SK-N-SH treated with all-trans-retinoic acid at 6 μM for 48 hours (cell line): ENCODE measurements at regions not wholly inside any gene's neighbourhood (a gene's known extent, or its start where the extent isn't known, plus 50 kb on each side); places are given as distances from the start of the nearest gene placed in this dataset.

ENCODE experiments used
- ATAC-seq: fragments of 200-7000 bp; cut with Tn5 transposase; 3 replicates; pipeline ENCODE4 v1.9.1; 2020; ENCODE audit warnings: mild to moderate bottlenecking, moderate library complexity
- ARNTL ChIP-seq: fragments of 450-650 bp; formaldehyde crosslinking; IDR thresholded peaks from 2 replicates; pipeline ENCODE4 v1.5.0; 2020; ENCODE audit warnings: low read depth, mild to moderate bottlenecking, moderate library complexity, borderline replicate concordance
- BACH2 ChIP-seq: fragments of 250-450 bp; sonication (Bioruptor Pico); IDR thresholded peaks from 2 replicates; pipeline ENCODE4 v1.9.0; 2021; ENCODE audit warnings: mild to moderate bottlenecking, borderline replicate concordance
- CSDC2 ChIP-seq: fragments of 250-450 bp; sonication (Bioruptor Pico); IDR thresholded peaks from 2 replicates; pipeline ENCODE4 v1.5.0; 2020; ENCODE audit warnings: mild to moderate bottlenecking, moderate library complexity
- ESRRG ChIP-seq: fragments of 250-450 bp; sonication (Bioruptor Pico); IDR thresholded peaks from 2 replicates; pipeline ENCODE4 v1.6.1; 2021; ENCODE audit warnings: mild to moderate bottlenecking
- GLIS3 ChIP-seq: fragments of 250-450 bp; sonication (Bioruptor Pico); IDR thresholded peaks from 2 replicates; pipeline ENCODE4 v1.5.0; 2020; ENCODE audit warnings: mild to moderate bottlenecking, moderate library complexity
- OSR1 ChIP-seq: fragments of 250-450 bp; sonication (Bioruptor Pico); IDR thresholded peaks from 2 replicates; pipeline ENCODE4 v1.8.0; 2022; ENCODE audit warnings: moderate library complexity, mild to moderate bottlenecking, inconsistent platforms
- PATZ1 ChIP-seq: fragments of 250-450 bp; sonication (Bioruptor Pico); IDR thresholded peaks from 2 replicates; pipeline ENCODE4 v1.8.0; 2020; ENCODE audit warnings: mild to moderate bottlenecking, moderate library complexity, borderline replicate concordance
- PPARA ChIP-seq: fragments of 250-450 bp; sonication (Bioruptor Pico); IDR thresholded peaks from 2 replicates; pipeline ENCODE4 v1.5.0; 2020; ENCODE audit warnings: mild to moderate bottlenecking, borderline replicate concordance
- RARB ChIP-seq: fragments of 250-450 bp; sonication (Bioruptor Pico); IDR thresholded peaks from 2 replicates; pipeline ENCODE4 v1.8.0; 2021; ENCODE audit warnings: mild to moderate bottlenecking, moderate library complexity
- SNAI2 ChIP-seq: fragments of 250-450 bp; sonication (Bioruptor Pico); IDR thresholded peaks from 2 replicates; pipeline ENCODE4 v1.5.0; 2020; ENCODE audit warnings: mild to moderate bottlenecking, moderate library complexity
- TCF4 ChIP-seq: fragments of 250-450 bp; sonication (Bioruptor Pico); IDR thresholded peaks from 2 replicates; pipeline ENCODE4 v1.8.0; 2021; ENCODE audit warnings: mild to moderate bottlenecking, moderate library complexity, borderline replicate concordance
- TSHZ2 ChIP-seq: fragments of 250-450 bp; sonication (Bioruptor Pico); IDR thresholded peaks from 2 replicates; pipeline ENCODE4 v1.5.0; 2020; ENCODE audit warnings: mild to moderate bottlenecking, moderate library complexity
- ZC3H10 ChIP-seq: fragments of 250-450 bp; sonication (Bioruptor Pico); IDR thresholded peaks from 2 replicates; pipeline ENCODE4 v1.5.1; 2021; ENCODE audit warnings: mild to moderate bottlenecking, moderate library complexity
- ZFP3 ChIP-seq: fragments of 250-450 bp; sonication (Bioruptor Pico); IDR thresholded peaks from 2 replicates; pipeline ENCODE4 v1.5.0; 2020; ENCODE audit warnings: mild to moderate bottlenecking, moderate library complexity
- ZFP30 ChIP-seq: fragments of 450-650 bp; formaldehyde crosslinking; IDR thresholded peaks from 2 replicates; pipeline ENCODE4 v1.5.0; 2022; ENCODE audit warnings: mild to moderate bottlenecking, moderate library complexity
- ZNF565 ChIP-seq: fragments of 450-650 bp; formaldehyde crosslinking; conservative IDR thresholded peaks from 2 replicates; pipeline ENCODE4 v1.5.0; 2020; ENCODE audit warnings: low read depth, mild to moderate bottlenecking, moderate library complexity
- ZNF70 ChIP-seq: fragments of 450-650 bp; formaldehyde crosslinking; IDR thresholded peaks from 2 replicates; pipeline ENCODE4 v1.5.0; 2020; ENCODE audit warnings: mild to moderate bottlenecking, moderate library complexity
- TF ChIP-seq, protein P1 (sequence below): fragments of 250-450 bp; sonication (Bioruptor Pico); IDR thresholded peaks from 2 replicates; pipeline ENCODE4 v1.5.1; 2021; ENCODE audit warnings: mild to moderate bottlenecking, moderate library complexity
- TF ChIP-seq, protein P2 (sequence below): fragments of 250-450 bp; sonication (Bioruptor Pico); IDR thresholded peaks from 2 replicates; pipeline ENCODE4 v1.5.1; 2020; ENCODE audit warnings: low read depth, mild to moderate bottlenecking, moderate library complexity
- TF ChIP-seq, protein P3 (sequence below): fragments of 250-450 bp; sonication (Bioruptor Pico); IDR thresholded peaks from 2 replicates; pipeline ENCODE4 v1.8.0; 2021; ENCODE audit warnings: low read depth, mild to moderate bottlenecking, moderate library complexity, borderline replicate concordance

GRCh38 chr15:70414626-70415025 lies 316.9 kb upstream of the TLE3 start:
- TF ChIP-seq ZNF565 (CRISPR knock-in tag) (no peak), GLIS3 (CRISPR knock-in tag) (no peak)
- ATAC-seq, result no peak

GRCh38 chr15:70412794-70413193 lies 315.1 kb upstream of the TLE3 start:
- ATAC-seq, result no peak
- no peak for TF ChIP-seq ZFP3 (CRISPR knock-in tag)
- TF ChIP-seq ARNTL (CRISPR knock-in tag), result no peak
- TF ChIP-seq ZFP30, result no peak
- TF ChIP-seq ESRRG (CRISPR knock-in tag), result no peak
- no peak for TF ChIP-seq OSR1
- no peak for TF ChIP-seq RARB
- TF ChIP-seq SNAI2 (CRISPR knock-in tag), result no peak
- no peak for TF ChIP-seq BACH2 (CRISPR knock-in tag)
- no peak for TF ChIP-seq GLIS3 (CRISPR knock-in tag)
- no peak for TF ChIP-seq ZNF565 (CRISPR knock-in tag)
- TF ChIP-seq, protein P1, sequence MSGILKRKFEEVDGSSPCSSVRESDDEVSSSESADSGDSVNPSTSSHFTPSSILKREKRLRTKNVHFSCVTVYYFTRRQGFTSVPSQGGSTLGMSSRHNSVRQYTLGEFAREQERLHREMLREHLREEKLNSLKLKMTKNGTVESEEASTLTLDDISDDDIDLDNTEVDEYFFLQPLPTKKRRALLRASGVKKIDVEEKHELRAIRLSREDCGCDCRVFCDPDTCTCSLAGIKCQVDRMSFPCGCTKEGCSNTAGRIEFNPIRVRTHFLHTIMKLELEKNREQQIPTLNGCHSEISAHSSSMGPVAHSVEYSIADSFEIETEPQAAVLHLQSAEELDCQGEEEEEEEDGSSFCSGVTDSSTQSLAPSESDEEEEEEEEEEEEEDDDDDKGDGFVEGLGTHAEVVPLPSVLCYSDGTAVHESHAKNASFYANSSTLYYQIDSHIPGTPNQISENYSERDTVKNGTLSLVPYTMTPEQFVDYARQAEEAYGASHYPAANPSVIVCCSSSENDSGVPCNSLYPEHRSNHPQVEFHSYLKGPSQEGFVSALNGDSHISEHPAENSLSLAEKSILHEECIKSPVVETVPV (CRISPR knock-in tag), result no peak
- no peak for TF ChIP-seq ZNF70 (CRISPR knock-in tag)
- TF ChIP-seq ZC3H10 (CRISPR knock-in tag), result no peak
- TF ChIP-seq PATZ1, result no peak

DNA sequence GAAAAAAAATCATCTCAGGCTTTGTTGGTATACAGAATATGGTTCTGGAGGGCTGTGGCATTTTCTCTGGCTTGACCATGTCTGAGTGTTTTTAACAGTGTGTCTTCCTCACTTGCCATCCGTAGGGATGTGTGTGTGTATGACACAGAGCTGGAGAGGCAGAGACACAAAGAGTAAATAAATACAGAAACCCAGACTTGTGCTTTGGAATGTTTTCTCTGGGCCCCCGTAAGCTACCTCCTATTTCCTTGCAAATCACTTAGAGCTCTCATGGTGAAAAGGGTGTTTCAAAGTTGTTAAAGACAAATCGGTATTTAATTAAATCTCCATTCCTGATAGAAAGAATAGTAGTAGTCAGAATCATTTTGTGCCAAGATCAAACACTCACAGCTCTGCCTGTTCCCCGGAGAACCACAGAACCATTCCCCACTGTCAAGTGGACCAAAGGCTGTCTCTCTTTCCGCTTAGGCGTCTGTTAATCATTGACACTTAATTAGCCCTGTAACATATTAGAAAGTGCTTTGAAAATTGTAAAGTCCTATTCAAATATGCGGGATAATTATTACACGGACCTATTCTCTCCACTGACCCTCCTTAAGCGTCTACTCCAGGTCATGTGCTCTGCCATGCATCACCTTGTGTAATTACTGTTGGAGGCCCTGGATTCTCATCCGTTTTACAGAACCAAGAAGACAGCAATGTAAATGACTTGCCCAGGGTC lies 313.6 kb upstream of the TLE3 start:
- ATAC-seq, result no peak
- no peak for TF ChIP-seq ZFP3 (CRISPR knock-in tag)
- TF ChIP-seq, protein P2, sequence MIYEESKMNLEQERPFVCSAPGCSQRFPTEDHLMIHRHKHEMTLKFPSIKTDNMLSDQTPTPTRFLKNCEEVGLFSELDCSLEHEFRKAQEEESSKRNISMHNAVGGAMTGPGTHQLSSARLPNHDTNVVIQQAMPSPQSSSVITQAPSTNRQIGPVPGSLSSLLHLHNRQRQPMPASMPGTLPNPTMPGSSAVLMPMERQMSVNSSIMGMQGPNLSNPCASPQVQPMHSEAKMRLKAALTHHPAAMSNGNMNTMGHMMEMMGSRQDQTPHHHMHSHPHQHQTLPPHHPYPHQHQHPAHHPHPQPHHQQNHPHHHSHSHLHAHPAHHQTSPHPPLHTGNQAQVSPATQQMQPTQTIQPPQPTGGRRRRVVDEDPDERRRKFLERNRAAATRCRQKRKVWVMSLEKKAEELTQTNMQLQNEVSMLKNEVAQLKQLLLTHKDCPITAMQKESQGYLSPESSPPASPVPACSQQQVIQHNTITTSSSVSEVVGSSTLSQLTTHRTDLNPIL (CRISPR knock-in tag), result no peak
- no peak for TF ChIP-seq TCF4 (CRISPR knock-in tag)
- TF ChIP-seq RARB, result no peak
- no peak for TF ChIP-seq TSHZ2 (CRISPR knock-in tag)
- no peak for TF ChIP-seq OSR1
- TF ChIP-seq SNAI2 (CRISPR knock-in tag), result no peak
- TF ChIP-seq ZFP30, result no peak
- TF ChIP-seq PPARA (CRISPR knock-in tag), result no peak
- no peak for TF ChIP-seq BACH2 (CRISPR knock-in tag)
- no peak for TF ChIP-seq ESRRG (CRISPR knock-in tag)
- no peak for TF ChIP-seq ZNF565 (CRISPR knock-in tag)
- TF ChIP-seq PATZ1, result no peak
- TF ChIP-seq, protein P3, sequence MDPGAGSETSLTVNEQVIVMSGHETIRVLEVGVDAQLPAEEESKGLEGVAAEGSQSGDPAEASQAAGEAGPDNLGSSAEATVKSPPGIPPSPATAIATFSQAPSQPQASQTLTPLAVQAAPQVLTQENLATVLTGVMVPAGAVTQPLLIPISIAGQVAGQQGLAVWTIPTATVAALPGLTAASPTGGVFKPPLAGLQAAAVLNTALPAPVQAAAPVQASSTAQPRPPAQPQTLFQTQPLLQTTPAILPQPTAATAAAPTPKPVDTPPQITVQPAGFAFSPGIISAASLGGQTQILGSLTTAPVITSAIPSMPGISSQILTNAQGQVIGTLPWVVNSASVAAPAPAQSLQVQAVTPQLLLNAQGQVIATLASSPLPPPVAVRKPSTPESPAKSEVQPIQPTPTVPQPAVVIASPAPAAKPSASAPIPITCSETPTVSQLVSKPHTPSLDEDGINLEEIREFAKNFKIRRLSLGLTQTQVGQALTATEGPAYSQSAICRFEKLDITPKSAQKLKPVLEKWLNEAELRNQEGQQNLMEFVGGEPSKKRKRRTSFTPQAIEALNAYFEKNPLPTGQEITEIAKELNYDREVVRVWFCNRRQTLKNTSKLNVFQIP (CRISPR knock-in tag), result no peak
- TF ChIP-seq ARNTL (CRISPR knock-in tag), result no peak
- TF ChIP-seq GLIS3 (CRISPR knock-in tag), result no peak
- TF ChIP-seq ZNF70 (CRISPR knock-in tag), result no peak
- no peak for TF ChIP-seq CSDC2 (CRISPR knock-in tag)
- TF ChIP-seq, all 23 proteins: peak for 0
